AG10803 (cell line): ENCODE measurements at regions not wholly inside any gene's neighbourhood (a gene's known extent, or its start where the extent isn't known, plus 50 kb on each side); places are given as distances from the start of the nearest gene placed in this dataset.
"Not testable (repeated sequence)": the region's sequence is repeated elsewhere in the genome, so short reads cannot be mapped to it uniquely, and the experiment has no call there.

Source experiments
- DNase-seq: peaks from one replicate; pipeline ENCODE4 v3.0.0; 2010; ENCODE audit warnings: low read depth
- H3K4me3 ChIP-seq: 2 replicates; pipeline ENCODE4 v1.5.1; 2011; ENCODE audit warnings: mild to moderate bottlenecking, low read length, control low read depth
- TF ChIP-seq, protein P1 (sequence below): conservative IDR thresholded peaks from 2 replicates; pipeline ENCODE4 v1.5.1; 2011; ENCODE audit warnings: mild to moderate bottlenecking, low read length, control low read depth, inconsistent platforms

DNA sequence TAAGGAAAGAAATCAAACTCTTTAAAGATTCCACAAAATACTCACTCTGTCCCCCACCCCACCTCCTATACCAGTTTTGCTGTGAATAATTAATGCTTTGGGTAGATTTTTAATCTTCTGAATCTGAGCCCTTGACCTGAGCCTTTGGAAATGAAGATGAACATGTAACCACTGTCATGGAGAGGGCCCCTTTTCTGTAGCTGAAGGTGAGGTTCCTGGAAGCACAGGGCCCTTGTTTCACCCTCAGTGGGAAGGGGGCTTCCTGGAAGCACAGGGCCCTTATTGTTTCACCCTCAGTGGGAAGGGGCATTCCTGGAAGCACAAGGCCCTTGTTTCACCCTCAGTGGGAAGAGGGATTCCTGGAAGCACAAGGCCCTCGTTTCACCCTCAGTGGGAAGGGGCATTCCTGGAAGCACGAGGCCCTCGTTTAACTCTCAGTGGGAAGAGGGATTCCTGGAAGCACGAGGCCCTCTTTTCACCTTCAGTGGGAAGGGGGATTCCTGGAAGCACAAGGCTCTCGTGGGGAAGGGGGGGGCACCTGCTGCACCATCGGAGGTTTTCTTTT is 75.7 kb downstream of the DACT2 start:
- no peak for DNase-seq
- no peak overlapping the region for H3K4me3 ChIP-seq
- TF ChIP-seq, protein P1, sequence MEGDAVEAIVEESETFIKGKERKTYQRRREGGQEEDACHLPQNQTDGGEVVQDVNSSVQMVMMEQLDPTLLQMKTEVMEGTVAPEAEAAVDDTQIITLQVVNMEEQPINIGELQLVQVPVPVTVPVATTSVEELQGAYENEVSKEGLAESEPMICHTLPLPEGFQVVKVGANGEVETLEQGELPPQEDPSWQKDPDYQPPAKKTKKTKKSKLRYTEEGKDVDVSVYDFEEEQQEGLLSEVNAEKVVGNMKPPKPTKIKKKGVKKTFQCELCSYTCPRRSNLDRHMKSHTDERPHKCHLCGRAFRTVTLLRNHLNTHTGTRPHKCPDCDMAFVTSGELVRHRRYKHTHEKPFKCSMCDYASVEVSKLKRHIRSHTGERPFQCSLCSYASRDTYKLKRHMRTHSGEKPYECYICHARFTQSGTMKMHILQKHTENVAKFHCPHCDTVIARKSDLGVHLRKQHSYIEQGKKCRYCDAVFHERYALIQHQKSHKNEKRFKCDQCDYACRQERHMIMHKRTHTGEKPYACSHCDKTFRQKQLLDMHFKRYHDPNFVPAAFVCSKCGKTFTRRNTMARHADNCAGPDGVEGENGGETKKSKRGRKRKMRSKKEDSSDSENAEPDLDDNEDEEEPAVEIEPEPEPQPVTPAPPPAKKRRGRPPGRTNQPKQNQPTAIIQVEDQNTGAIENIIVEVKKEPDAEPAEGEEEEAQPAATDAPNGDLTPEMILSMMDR = no peak

DNA sequence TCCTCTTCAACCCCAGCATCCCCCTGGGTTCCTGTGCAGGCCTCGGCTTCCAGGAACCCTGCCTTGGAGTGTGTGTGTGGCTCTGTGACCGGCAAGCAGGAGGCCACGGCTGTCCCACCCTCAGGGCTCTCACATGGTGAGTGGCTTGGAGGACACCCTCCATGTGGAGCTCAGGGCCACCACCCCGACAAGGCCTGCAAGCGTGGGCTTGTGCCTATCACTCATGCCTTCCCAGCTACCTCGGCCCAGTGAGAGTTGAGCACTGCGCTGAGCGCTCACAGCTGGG is 76.7 kb downstream of the DACT2 start:
- TF ChIP-seq, protein P1 = no peak
- DNase-seq = no peak
- no peak overlapping the region for H3K4me3 ChIP-seq

DNA sequence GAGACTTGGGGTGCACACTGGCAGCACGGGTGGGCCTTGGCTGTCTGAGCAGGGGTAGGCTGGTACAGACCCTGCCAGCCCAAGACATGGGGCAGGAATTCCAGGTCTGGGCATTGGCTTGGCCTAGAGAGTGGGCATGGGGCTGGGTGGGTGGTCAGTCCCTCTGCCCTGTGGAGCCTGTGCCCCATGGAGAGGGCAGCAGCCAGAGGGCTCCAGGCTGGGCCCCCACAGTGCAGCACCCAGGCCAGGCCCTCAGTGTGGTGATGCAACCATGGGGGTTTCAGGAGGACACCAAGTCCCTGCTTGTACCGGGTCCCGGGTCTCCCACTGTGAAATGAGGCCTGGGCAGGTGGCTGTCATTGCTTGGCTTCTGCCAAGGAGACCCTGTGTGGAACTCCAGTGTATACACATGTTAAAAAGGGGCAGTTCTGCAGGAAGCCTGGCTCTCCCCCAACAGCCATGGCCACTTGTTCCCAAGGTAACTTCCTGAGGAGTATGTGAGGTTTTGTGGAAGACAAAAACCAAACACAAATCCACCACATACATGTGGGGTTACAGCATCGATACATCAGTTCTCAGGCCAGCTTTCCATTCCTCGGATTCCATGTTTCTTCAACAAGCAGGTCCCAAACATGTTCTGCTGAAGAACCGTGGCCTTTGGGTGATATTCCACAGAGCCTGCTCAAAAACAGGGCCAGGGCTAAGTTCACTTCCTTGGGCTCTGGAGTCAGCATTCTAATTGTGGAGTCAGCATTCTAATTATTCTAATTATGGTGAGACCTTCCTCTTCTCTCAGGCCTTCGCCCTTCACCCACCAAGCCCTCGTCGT is 77.3 kb downstream of the DACT2 start:
- TF ChIP-seq, protein P1 = no peak
- DNase-seq = no peak
- no peak overlapping the region for H3K4me3 ChIP-seq

DNA sequence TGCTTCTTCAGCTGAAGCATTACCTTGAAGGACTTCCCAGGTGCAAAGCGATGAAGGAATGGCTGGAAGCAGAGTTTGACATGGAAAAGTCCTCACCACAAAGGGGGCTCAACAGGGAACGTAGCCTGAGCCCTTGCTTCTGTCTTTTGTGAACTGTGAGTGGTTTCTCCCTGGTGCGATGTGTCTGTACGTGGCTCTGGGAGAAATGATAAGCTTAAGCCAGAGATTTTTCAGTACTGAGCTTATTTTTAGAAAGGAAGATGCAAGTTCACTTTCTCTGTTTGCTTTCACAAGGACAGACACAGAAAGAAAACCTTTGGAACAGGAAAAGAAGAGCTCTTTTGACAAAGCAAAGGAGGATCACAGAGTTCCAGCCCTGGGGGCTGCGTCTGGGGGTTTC is 79.4 kb downstream of the DACT2 start:
- no peak overlapping the region for H3K4me3 ChIP-seq
- DNase-seq = no peak
- TF ChIP-seq, protein P1 = no peak

DNA sequence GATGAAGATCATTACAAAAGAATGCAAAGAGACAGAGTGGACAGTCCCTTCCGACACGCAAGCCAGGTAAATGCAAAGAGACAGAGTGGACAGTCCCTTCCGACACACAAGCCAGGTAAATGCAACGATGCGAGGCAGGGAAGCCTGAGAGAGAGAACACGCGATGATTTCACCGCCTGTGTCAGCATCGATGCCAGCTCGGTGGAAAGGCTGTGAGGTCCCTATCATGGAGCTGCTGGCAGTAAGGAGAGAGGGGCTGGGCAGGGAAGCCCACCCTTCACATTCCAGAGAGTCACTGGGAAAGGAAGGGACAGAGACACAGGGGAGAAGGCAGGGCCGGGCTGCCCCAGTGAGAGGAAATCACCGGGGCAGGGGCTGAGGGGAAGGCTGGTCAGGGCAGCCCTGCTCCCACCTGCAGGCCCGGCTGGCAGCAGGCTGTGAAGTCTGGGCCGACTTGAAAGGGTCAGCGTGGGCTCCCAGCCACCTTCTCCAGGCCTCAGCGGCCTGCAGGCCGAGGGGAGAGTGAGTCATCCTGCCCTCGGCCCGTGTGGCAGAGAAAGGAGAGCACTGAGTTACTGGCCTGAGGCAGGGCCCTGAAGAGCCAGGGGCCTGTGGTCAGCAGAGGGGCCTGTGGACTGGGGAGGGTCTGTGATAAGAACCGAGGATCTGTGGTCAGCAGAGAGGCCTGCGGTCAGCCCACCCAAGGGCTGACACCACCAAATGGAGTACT is 80.4 kb downstream of the DACT2 start:
- no peak for DNase-seq
- H3K4me3 ChIP-seq = no peak overlapping the region
- TF ChIP-seq, protein P1 = no peak

DNA sequence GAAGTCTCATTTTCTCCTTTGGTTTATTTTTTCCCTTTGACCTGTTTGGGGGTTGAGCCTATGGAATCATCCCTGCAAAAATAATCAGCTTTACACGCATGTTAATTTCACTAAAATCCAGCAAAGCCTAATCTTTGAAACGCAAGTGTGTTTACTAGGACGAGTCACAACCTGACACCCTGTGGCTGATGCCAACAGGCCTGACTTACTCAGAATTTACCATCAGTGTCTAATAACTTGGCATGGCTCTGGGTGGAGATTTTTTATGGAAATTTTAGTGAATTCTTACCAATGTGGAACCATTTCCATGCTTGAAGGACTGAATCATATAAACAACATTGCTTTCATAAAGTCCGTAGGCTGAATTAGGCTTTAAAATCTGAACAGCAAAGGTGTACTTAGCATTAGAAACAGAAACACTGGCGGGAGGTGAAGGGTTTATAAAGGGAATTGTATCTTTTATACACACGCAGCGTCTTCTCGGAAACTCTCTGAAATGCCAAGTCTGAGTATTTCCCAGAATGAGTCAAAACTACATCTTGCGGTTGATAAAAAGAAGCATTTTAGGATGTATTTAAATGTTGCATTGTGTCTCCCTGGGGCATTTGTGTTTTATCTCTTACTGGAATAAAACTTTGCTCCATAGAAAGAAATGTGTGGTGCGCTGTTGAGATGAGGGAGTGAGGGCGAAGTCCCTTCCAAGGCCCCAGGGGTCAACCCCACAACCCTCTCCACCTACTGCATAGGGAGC is 81.2 kb downstream of the DACT2 start:
- DNase-seq = no peak
- TF ChIP-seq, protein P1 = no peak
- H3K4me3 ChIP-seq = no peak overlapping the region

DNA sequence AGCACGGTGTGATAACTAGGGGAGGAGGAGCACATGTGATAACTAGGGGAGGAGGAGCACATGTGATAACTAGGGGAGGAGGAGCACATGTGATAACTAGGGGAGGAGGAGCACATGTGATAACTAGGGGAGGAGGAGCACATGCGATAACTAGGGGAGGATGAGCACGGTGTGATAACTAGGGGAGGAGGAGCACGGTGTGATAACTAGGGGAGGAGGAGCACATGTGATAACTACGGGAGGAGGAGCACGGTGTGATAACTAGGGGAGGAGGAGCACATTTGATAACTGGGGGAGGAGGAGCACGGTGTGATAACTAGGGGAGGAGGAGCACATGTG is 85.7 kb downstream of the DACT2 start:
- DNase-seq, H3K4me3 ChIP-seq: not testable (repeated sequence)
